ENCODE measurements at regions not wholly inside any gene's neighbourhood (a gene's known extent, or its start where the extent isn't known, plus 50 kb on each side); places are given as distances from the start of the nearest gene placed in this dataset.

- intact Hi-C loops (cut with micrococcal nuclease) = no loop called here
- DNase-seq (ENCODE audit: low read depth, low spot score) (no peak), FAIRE-seq (no peak)
- Histone ChIP-seq H3K79me2 (ENCODE audit: control insufficient read depth, insufficient read depth, low read length) (no peaks in the 10 kb centered on the region), H3K4me2 (ENCODE audit: insufficient read depth, low read length) (no peak overlapping the region), H3K36me3 (ENCODE audit: control insufficient read depth in 2 of 2, extremely low read depth in 1 of 2, insufficient read depth in 2 of 2, low read length in 2 of 2) (no peaks in the 10 kb centered on the region), H3K9me3 (replicated peaks; ENCODE audit: control insufficient read depth, insufficient read depth, low read length) (no peaks in the 10 kb centered on the region), H2AFZ (ENCODE audit: low read depth, low read length) (no peak overlapping the region), H3K27me3 (ENCODE audit: control insufficient read depth in 2 of 2, insufficient read depth in 2 of 2, low read length in 2 of 2) (no peaks in the 10 kb centered on the region), H3K27ac (ENCODE audit: insufficient read depth, low read depth, low read length) (no peak overlapping the region), H3K4me3 (replicated peaks in 1 of 3; ENCODE audit: insufficient read depth in 1 of 3, low read depth in 1 of 3, low read length in 3 of 3) (no peak overlapping the region), H3K4me1 (ENCODE audit: control insufficient read depth, extremely low read depth, insufficient read depth, low read length) (no peaks in the 10 kb centered on the region), H4K20me1 (replicated peaks; ENCODE audit: control insufficient read depth, extremely low read depth, insufficient read depth, low read length) (no peaks in the 10 kb centered on the region), H3K9me1 (replicated peaks; ENCODE audit: control insufficient read depth, extremely low read depth, insufficient read depth, low read length) (no peaks in the 10 kb centered on the region), H3K9ac (replicated peaks; ENCODE audit: extremely low read depth, insufficient read depth, low read length) (no peak overlapping the region)
- TF ChIP-seq, protein P1, sequence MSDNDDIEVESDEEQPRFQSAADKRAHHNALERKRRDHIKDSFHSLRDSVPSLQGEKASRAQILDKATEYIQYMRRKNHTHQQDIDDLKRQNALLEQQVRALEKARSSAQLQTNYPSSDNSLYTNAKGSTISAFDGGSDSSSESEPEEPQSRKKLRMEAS (IDR thresholded peaks at IDR 0.05; ENCODE audit: insufficient read depth, insufficient read length) = no peak
- TF ChIP-seq EZH2 (IDR thresholded peaks at IDR 0.05; ENCODE audit: borderline replicate concordance, low read depth, low read length, severe bottlenecking) (no peak), POLR2A (IDR thresholded peaks at IDR 0.05; ENCODE audit: low read depth, low read length) (no peak), MYC (IDR thresholded peaks at IDR 0.05; ENCODE audit: low read depth, low read length) (no peak), CTCF (IDR thresholded peaks at IDR 0.05; ENCODE audit: extremely low read depth in 1 of 2, insufficient read depth in 1 of 2, low read depth in 1 of 2, low read length in 2 of 2) (no peak), POLR2AphosphoS5 (IDR thresholded peaks at IDR 0.05; ENCODE audit: insufficient read depth, low read depth, low read length) (no peak), JUN (IDR thresholded peaks at IDR 0.05; ENCODE audit: borderline replicate concordance, insufficient read depth, insufficient read length, low read depth) (no peak), GATA2 (IDR thresholded peaks at IDR 0.05; ENCODE audit: insufficient read depth, insufficient read length, low read depth, low read length) (no peak), FOS (IDR thresholded peaks at IDR 0.05; ENCODE audit: borderline replicate concordance, insufficient read depth, low read length) (no peak)
- BruUV-seq (replicated peaks) = no TSS peak
- ChIA-PET CTCF (no interaction called here), POLR2A (no interaction called here)
- dilution Hi-C loops (cut with MboI; ENCODE audit: extremely low pct_ligation_motif_present, low sequenced_read_pairs) = no loop called here
These were observed 335.0 kb upstream of the KYNU start for GRCh38 chr2:142542431-142542910.

Data from endothelial cell of umbilical vein (primary cell).